Mesendoderm (in vitro differentiated cells): ENCODE measurements at regions not wholly inside any gene's neighbourhood (a gene's known extent, or its start where the extent isn't known, plus 50 kb on each side); places are given as distances from the start of the nearest gene placed in this dataset.

Source experiments
- DNase-seq: peaks from one replicate; pipeline ENCODE4 v3.0.0; 2013
- H2AK5ac ChIP-seq: 2 replicates; pipeline ENCODE4 v1.6.1; 2013; ENCODE audit warnings: low read length, inconsistent platforms
- H2BK120ac ChIP-seq: 2 replicates; pipeline ENCODE4 v1.6.1; 2013; ENCODE audit warnings: low read depth, mild to moderate bottlenecking, low read length, moderate library complexity, mixed read lengths
- H2BK15ac ChIP-seq: replicated peaks from 2 replicates; pipeline ENCODE4 v1.6.1; 2013; ENCODE audit warnings: low read depth, mild to moderate bottlenecking, moderate library complexity
- H2BK5ac ChIP-seq: 2 replicates; pipeline ENCODE4 v1.6.1; 2013; ENCODE audit warnings: low read length, inconsistent platforms
- H3K18ac ChIP-seq: 2 replicates; pipeline ENCODE4 v1.6.1; 2013; ENCODE audit warnings: mild to moderate bottlenecking, low read length, mixed read lengths
- H3K23ac ChIP-seq: one replicate; pipeline ENCODE4 v1.6.1; 2013; ENCODE audit warnings: low read length
- H3K27ac ChIP-seq: 2 replicates; pipeline ENCODE4 v1.5.1; 2013; ENCODE audit warnings: low read depth, mild to moderate bottlenecking, inconsistent platforms, low read length, moderate library complexity
- H3K27me3 ChIP-seq: 2 replicates; pipeline ENCODE4 v1.6.1; 2013; ENCODE audit warnings: low read length, control low read depth, mild to moderate bottlenecking, inconsistent platforms; ENCODE audit not compliant: insufficient read depth, poor library complexity
- H3K36me3 ChIP-seq: 2 replicates; pipeline ENCODE4 v1.6.1; 2013; ENCODE audit warnings: low read length, inconsistent platforms; ENCODE audit not compliant: control insufficient read depth, insufficient read depth
- H3K4ac ChIP-seq: one replicate; pipeline ENCODE4 v1.6.1; 2013; ENCODE audit warnings: low read depth, mild to moderate bottlenecking, low read length, moderate library complexity
- H3K4me1 ChIP-seq: 2 replicates; pipeline ENCODE4 v1.6.1; 2013; ENCODE audit warnings: low read depth, low read length, inconsistent platforms; ENCODE audit not compliant: control insufficient read depth
- H3K4me2 ChIP-seq: 2 replicates; pipeline ENCODE4 v1.6.1; 2013; ENCODE audit warnings: low read length
- H3K4me3 ChIP-seq: 2 replicates; pipeline ENCODE4 v1.5.1; 2013; ENCODE audit warnings: mild to moderate bottlenecking, low read length
- H3K56ac ChIP-seq: one replicate; pipeline ENCODE4 v1.6.1; 2013; ENCODE audit warnings: low read length
- H3K79me1 ChIP-seq: 2 replicates; pipeline ENCODE4 v1.6.1; 2013; ENCODE audit warnings: low read length, inconsistent platforms
- H3K79me2 ChIP-seq: 2 replicates; pipeline ENCODE4 v1.6.1; 2013; ENCODE audit warnings: mild to moderate bottlenecking, low read length; ENCODE audit not compliant: control insufficient read depth, insufficient read depth
- H3K9ac ChIP-seq: 2 replicates; pipeline ENCODE4 v1.6.1; 2013; ENCODE audit warnings: low read length, inconsistent platforms
- H4K5ac ChIP-seq: one replicate; pipeline ENCODE4 v1.6.1; 2013; ENCODE audit warnings: low read length
- H4K8ac ChIP-seq: one replicate; pipeline ENCODE4 v1.6.1; 2013; ENCODE audit warnings: low read depth, mild to moderate bottlenecking, control low read depth, low read length, moderate library complexity
- WGBS: extraction: QIAGEN DNeasy Blood & Tissue Kit; methylation state at CpG from one replicate; pipeline ENCODE4 v1.1.7; 2013; ENCODE audit warnings: low lambda C conversion rate, missing lambda C conversion rate; ENCODE audit not compliant: insufficient coverage; ENCODE audit errors: extremely low coverage; 5-methylcytosine and 5-hydroxymethylcytosine counted together

DNA sequence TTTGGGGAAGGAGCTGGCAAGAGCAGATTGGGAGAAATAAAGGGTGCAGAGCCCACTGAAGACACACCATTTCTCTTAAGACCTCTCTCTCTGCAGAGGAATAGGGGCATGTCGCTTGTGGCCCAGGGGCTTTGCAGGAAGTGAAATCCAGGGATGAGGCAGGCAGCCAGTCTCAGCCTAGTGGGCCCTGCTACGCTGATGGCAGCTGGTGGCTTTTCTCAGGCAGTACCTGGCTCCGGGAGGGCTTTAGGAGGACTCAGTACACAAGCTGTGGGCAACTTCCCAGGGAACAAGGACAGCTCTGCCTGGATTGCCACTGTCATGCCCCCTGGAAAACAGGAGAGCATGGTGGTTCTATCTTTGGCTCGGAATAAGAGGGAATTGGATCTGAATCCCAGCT is 76.2 kb upstream of the NEURL1B start:
- no peak overlapping the region for H3K4me3 ChIP-seq
- no peak overlapping the region for H2AK5ac ChIP-seq
- H2BK15ac ChIP-seq = no peak overlapping the region
- H3K23ac ChIP-seq = no peak overlapping the region
- no peak for DNase-seq
- no peaks in the 10 kb centered on the region for H3K4me1 ChIP-seq
- no peak overlapping the region for H4K5ac ChIP-seq
- no peak overlapping the region for H3K18ac ChIP-seq
- no peaks in the 10 kb centered on the region for H3K79me1 ChIP-seq
- H3K27me3 ChIP-seq = no peaks in the 10 kb centered on the region
- no peaks in the 10 kb centered on the region for H3K36me3 ChIP-seq
- H3K27ac ChIP-seq = no peak overlapping the region
- H3K4ac ChIP-seq = no peak overlapping the region
- no peak overlapping the region for H3K9ac ChIP-seq
- no peak overlapping the region for H2BK5ac ChIP-seq
- H3K79me2 ChIP-seq = no peaks in the 10 kb centered on the region
- H3K4me2 ChIP-seq = no peak overlapping the region
- H2BK120ac ChIP-seq = no peak overlapping the region
- H4K8ac ChIP-seq = no peak overlapping the region
- no peak overlapping the region for H3K56ac ChIP-seq
- no CpG with 5 or more reads among the region's 4 CpGs for WGBS

DNA sequence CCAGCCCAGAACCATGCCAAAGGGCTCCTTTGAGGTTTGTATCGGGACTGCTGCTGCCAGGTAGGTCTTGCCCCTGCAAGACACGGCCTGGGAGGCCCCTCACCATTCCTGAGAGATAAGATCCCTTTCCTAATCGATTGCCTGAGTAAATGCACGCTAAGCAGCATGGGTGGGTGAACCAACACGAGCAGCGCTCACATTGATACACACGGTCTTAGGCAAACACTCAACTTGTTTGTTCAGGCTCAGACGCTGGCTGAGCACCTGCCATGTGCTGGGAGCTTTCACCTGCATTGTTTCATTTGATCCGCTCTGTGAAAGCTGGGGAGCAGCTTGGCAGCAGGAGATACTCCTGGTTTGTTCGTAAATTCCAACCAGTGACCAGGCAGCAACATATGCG is 76.9 kb upstream of the NEURL1B start:
- Histone ChIP-seq H4K8ac (no peak overlapping the region), H3K18ac (no peak overlapping the region), H3K36me3 (no peaks in the 10 kb centered on the region), H3K4ac (no peak overlapping the region), H3K27me3 (no peaks in the 10 kb centered on the region), H3K79me1 (no peaks in the 10 kb centered on the region), H3K4me2 (no peak overlapping the region), H4K5ac (no peak overlapping the region), H2BK120ac (no peak overlapping the region), H3K4me3 (no peak overlapping the region), H3K9ac (no peak overlapping the region), H3K56ac (no peak overlapping the region), H3K23ac (no peak overlapping the region), H3K27ac (no peak overlapping the region), H2BK15ac (no peak overlapping the region), H3K4me1 (no peaks in the 10 kb centered on the region), H3K79me2 (no peaks in the 10 kb centered on the region), H2BK5ac (no peak overlapping the region), H2AK5ac (no peak overlapping the region)
- DNase-seq = no peak
- WGBS = no CpG with 5 or more reads among the region's 11 CpGs

DNA sequence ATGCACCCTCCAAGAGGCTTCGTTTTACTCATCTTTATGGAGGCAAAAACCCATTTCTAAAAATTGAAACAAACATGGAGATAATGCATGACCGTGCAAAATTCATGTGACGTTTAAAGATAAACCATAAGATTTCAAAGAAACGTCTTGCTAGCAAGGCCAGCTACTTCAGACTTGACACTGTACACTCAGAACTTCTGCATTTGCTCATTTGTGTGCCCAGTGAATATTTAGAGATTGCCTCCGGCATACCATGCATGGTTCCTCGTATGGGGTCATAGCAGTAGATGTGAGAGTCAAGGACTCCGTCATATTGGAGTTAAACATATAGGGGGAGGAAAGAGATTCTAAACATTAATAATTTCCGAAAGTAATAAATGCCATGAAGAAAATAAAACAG is 78.6 kb upstream of the NEURL1B start:
- no peak overlapping the region for H2BK15ac ChIP-seq
- H3K4ac ChIP-seq = no peak overlapping the region
- H2BK5ac ChIP-seq = no peak overlapping the region
- H3K9ac ChIP-seq = no peak overlapping the region
- H3K23ac ChIP-seq = no peak overlapping the region
- H3K4me1 ChIP-seq = no peaks in the 10 kb centered on the region
- no peak overlapping the region for H3K18ac ChIP-seq
- H2AK5ac ChIP-seq = no peak overlapping the region
- no peak for DNase-seq
- no peak overlapping the region for H3K56ac ChIP-seq
- no peak overlapping the region for H3K27ac ChIP-seq
- no peak overlapping the region for H3K4me2 ChIP-seq
- H3K4me3 ChIP-seq = no peak overlapping the region
- H3K79me1 ChIP-seq = no peaks in the 10 kb centered on the region
- no peaks in the 10 kb centered on the region for H3K79me2 ChIP-seq
- no peak overlapping the region for H4K8ac ChIP-seq
- H4K5ac ChIP-seq = no peak overlapping the region
- H3K27me3 ChIP-seq = no peaks in the 10 kb centered on the region
- no peak overlapping the region for H2BK120ac ChIP-seq
- no peaks in the 10 kb centered on the region for H3K36me3 ChIP-seq
- WGBS = no CpG with 5 or more reads among the region's 8 CpGs

DNA sequence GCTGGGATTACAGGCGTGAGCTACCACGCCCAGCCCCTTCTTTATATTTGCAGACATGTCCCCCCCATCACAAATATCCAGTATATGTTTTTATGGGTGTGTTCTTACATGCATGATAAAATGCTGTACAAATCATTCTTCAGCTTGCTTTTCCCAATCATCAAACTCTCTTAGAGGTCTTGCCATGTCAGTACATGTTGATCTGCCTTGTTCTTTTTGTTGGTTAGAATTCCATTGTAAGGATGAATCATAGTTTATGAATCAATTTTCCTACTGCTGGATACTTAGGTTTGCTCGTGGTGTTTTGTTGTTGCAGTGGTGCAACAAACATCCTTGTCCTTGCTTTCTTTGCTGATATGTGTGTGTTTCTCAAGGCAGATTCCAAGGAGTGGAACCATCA is 79.9 kb upstream of the NEURL1B start:
- no peak overlapping the region for H3K18ac ChIP-seq
- no peak overlapping the region for H2BK5ac ChIP-seq
- H3K27me3 ChIP-seq = no peaks in the 10 kb centered on the region
- no peaks in the 10 kb centered on the region for H3K79me2 ChIP-seq
- DNase-seq = no peak
- no peak overlapping the region for H3K4ac ChIP-seq
- no peak overlapping the region for H3K9ac ChIP-seq
- H3K4me3 ChIP-seq = no peak overlapping the region
- H2BK15ac ChIP-seq = no peak overlapping the region
- no peak overlapping the region for H3K4me2 ChIP-seq
- no peak overlapping the region for H3K27ac ChIP-seq
- no peak overlapping the region for H2BK120ac ChIP-seq
- no peak overlapping the region for H4K5ac ChIP-seq
- H3K79me1 ChIP-seq = no peaks in the 10 kb centered on the region
- no peak overlapping the region for H4K8ac ChIP-seq
- no peak overlapping the region for H3K56ac ChIP-seq
- H3K23ac ChIP-seq = no peak overlapping the region
- no peak overlapping the region for H2AK5ac ChIP-seq
- H3K4me1 ChIP-seq = no peaks in the 10 kb centered on the region
- no CpG with 5 or more reads among the region's 3 CpGs for WGBS
- no peaks in the 10 kb centered on the region for H3K36me3 ChIP-seq

DNA sequence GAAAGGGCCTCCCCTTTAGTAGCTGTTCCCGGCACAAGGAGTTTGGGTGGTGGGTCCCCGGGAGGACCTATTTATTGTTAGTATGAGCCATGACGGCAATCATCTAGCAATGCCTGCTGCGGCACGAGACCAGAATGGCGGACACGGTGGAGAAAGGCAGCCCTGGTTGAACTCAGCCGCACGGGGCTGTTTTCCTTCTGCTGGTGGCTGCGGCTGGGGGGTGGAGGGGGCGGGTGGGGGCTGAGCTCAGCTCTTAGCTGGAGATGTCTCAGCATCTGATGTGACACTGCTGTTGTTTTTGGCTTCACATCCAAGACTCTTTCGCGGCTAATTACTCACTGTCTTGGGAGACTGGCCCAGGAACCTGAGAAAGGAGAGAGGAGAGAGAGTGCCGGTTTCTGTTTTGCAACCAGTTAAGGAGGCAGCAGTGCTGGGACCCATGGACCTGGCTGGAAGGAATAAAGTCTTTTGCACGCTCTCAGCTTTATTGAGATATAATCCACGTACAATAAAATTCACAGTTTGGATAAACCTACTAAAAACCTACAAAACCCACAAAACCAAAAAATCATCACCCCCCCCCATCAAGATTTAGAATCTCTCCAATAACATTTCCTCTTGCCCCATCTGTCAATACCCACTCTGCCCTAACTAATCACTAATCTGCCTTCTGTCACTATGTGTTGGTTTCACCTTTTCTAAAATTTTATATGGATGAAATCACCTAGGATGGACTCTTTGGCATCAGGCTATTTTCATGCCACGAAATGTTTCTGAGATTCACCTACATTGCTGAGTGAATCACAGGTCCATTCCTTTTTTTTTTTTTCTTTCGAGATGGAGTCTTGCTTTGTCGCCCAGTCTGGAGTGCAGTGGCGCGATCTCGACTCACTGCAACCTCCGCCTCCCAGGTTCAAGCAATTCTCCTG is 81.8 kb upstream of the NEURL1B start:
- Histone ChIP-seq H3K18ac (no peak overlapping the region), H3K9ac (no peak overlapping the region), H3K4me2 (no peak overlapping the region), H3K4ac (no peak overlapping the region), H2BK15ac (no peak overlapping the region), H4K5ac (no peak overlapping the region), H3K4me3 (no peak overlapping the region), H2AK5ac (no peak overlapping the region), H3K36me3 (no peaks in the 10 kb centered on the region), H3K4me1 (no peaks in the 10 kb centered on the region), H2BK5ac (no peak overlapping the region), H2BK120ac (no peak overlapping the region), H3K79me2 (no peaks in the 10 kb centered on the region), H4K8ac (no peak overlapping the region), H3K56ac (no peak overlapping the region), H3K79me1 (no peaks in the 10 kb centered on the region), H3K23ac (no peak overlapping the region), H3K27ac (no peak overlapping the region), H3K27me3 (no peaks in the 10 kb centered on the region)
- DNase-seq = no peak
- WGBS = no CpG with 5 or more reads among the region's 23 CpGs
